ENCODE measurements at regions not wholly inside any gene's neighbourhood (a gene's known extent, or its start where the extent isn't known, plus 50 kb on each side); places are given as distances from the start of the nearest gene placed in this dataset.

GRCh38 chr4:30920043-30920442 lies 199.9 kb downstream of the PCDH7 start:
- TF ChIP-seq RAD21 (IDR thresholded peaks at IDR 0.05; ENCODE audit: low read depth) (0 out of 2 replicates have a peak, but pooled peaks have one; percentile 21), ATF3 (IDR thresholded peaks at IDR 0.05) (no peak), CTCF (IDR thresholded peaks at IDR 0.05 in 2 of 3, conservative IDR thresholded peaks at IDR 0.05 in 1 of 3; ENCODE audit: borderline replicate concordance in 1 of 3, insufficient read depth in 1 of 3, low read depth in 2 of 3, low read length in 2 of 3) (no peak), POLR2A (IDR thresholded peaks at IDR 0.05; ENCODE audit: borderline replicate concordance, extremely low read depth, insufficient read depth, insufficient read length) (no peak), SIN3A (IDR thresholded peaks at IDR 0.05; ENCODE audit: low read depth) (no peak; the same call in 1 of the 2 replicates), YY1 (IDR thresholded peaks at IDR 0.05; ENCODE audit: extremely low read depth, insufficient replicate concordance, low read depth, low read length) (no peak), EGR1 (IDR thresholded peaks at IDR 0.05; ENCODE audit: low read depth) (no peak), ZNF274 (IDR thresholded peaks at IDR 0.05; ENCODE audit: low read depth, low read length) (no peak), CBX3 (IDR thresholded peaks at IDR 0.05; ENCODE audit: low read depth) (peak; percentile 18; the same call in 1 of the 2 replicates), SP1 (IDR thresholded peaks at IDR 0.05; ENCODE audit: low read depth) (0 out of 2 replicates have a peak, but pooled peaks have one; percentile 33)

Measured in HCT116 (cell line).